ENCODE measurements at regions not wholly inside any gene's neighbourhood (a gene's known extent, or its start where the extent isn't known, plus 50 kb on each side); places are given as distances from the start of the nearest gene placed in this dataset.
A peak's percentile ranks its signal among the peaks of the same experiment; 100 is the strongest.
"Not testable (repeated sequence)": the region's sequence is repeated elsewhere in the genome, so short reads cannot be mapped to it uniquely, and the experiment has no call there.

GRCh38 chr13:44129418-44129817 lies 244.2 kb upstream of the SERP2 start:
- no peak for DNase-seq

DNA sequence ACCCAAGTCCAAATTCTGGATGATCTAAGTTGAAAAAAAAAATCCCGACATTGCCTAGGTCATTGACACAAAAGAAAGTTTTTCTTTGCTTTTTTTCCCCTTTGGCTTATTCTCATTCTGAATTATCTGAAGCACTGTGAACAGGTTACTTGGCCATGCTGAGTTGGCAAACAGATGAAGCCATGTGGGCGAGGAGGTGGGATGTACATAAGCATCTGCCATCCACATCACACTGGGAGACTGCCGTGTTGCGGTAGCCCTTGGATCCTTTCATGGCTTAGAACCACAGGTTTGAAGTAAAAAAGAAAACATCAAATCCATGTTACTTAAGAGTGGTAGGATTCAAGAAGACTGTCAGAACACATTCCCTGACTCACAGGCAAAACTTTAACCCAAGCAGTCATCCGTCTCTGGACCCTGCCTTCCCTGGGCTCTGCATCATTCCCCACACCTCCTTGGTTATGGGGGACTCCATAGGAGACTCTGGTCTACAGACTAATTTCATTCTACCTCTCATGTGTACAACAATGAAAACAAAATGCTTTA lies 242.5 kb upstream of the SERP2 start:
- DNase-seq = no peak

- DNase-seq = no peak
Measured at GRCh38 chr13:44132710-44133109, 240.9 kb upstream of the SERP2 start.

- DNase-seq = no peak
Measured at GRCh38 chr13:44133626-44134025, 240.0 kb upstream of the SERP2 start.

DNA sequence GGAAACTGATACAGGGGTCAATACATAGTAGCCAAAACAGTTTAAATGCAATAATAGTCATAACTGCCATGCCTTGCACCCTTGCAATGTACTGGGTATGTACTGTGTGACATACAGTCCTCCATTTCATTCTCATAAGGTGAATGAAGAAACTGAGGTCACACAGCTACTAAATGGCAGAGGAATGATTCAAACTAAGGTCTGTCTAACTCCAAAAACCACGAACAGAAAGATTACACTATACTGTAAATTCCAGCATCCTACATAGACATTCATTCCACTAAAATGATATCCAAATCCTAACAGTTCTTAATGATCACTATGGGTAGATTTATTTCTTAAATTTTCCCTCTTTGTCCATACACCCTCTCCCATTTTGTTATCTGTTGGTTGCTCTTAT lies 238.1 kb upstream of the SERP2 start:
- no peak for DNase-seq

GRCh38 chr13:44136696-44137268 lies 236.8 kb upstream of the SERP2 start:
- DNase-seq = no peak

- no peak for DNase-seq
Measured at GRCh38 chr13:44137466-44137865, 236.2 kb upstream of the SERP2 start.

DNA sequence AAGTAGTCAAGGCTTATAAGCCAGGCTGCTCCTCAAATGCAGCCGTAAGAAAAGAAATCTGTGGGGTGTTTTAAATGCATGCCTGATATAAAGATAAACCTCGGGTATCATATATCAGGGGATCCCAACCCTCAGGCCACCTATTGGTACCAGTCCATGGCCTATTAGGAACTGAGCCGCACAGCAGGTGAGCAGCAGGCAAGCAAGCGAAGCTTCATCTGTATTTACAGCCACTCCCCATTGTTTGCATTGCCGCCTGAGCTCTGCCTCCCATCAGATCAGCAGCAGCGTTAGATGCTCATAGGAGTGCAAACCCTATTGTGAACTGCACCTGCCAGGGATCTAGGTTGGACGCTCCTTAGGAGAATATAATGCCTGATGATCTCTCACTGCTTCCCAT lies 233.5 kb upstream of the SERP2 start:
- no peak for DNase-seq

DNA sequence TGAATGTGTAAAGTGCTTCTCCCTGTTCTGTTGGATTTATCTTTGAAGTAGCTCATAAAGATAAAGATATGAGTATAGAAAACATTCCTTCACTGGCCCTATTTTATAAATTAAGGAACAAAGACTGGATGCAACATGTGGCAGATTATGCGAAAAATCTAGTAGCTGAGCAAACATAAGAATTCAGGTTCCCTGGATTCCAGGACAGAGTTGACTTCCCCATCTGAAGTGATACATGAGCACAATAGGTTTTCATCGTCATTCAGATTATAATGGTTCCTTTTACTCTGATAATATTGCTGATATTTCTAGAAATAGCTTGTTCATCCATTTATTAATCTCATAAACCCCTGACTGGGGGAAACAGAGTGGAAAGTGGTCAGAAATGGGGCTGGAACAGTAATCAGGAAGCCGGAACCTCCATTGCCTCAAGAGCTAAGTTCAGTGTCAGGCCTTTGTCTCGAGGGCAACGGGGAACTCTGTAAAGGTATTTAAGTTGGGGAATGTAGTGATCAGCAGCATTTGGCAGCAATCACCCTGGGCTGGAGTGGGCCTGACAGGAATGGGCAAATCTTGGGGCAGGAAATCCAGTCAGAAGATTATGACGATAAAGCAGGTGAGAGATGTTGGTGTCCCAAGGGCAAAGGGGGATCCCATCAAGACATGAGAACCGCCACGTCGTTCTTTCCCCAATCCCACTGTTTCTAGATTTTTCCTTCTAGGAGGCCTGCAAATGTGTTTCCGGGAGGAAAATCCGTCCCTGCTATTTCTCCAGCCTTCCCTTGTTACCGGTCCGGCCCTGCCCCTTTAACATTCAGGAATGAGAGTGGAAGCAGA lies 232.5 kb upstream of the SERP2 start:
- no peak for DNase-seq

DNA sequence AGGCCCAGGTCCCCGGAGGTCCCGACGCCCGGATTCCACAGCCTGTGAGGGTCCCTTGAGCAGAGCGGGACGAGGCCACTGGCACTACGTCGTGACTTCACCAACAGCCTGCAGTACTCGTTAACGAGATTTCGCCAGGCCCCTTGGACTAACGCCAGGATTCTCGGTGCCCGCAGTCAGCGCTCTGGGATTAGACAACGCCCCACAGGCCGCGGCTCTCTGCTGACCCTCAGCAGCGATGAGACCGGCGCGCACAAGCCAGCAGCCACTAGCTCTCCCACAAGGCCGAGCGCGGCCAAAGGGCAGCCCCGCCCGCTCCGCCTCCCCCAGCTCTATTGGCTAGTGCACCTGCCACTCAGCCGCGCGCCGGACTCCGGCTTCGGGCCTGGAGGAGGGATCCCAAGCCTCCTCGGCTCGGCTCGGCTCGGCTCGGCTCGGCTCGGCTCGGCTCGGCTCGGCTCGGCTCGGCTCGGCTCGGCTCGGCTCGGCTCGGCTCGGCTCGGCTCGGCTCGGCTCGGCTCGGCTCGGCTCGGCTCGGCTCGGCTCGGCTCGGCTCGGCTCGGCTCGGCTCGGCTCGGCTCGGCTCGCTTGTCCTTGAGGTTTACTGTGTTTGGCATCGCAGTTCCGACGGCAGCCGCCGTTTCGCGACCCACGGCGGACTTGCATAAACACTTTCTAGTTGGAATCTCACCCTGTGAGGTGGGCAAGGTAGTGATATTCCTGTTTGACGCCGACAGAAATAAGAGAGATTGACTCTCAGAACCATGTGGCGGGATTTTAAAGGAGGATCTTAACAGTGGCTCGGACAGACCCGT lies 231.7 kb upstream of the SERP2 start:
- peak; percentile 93 for DNase-seq

DNA sequence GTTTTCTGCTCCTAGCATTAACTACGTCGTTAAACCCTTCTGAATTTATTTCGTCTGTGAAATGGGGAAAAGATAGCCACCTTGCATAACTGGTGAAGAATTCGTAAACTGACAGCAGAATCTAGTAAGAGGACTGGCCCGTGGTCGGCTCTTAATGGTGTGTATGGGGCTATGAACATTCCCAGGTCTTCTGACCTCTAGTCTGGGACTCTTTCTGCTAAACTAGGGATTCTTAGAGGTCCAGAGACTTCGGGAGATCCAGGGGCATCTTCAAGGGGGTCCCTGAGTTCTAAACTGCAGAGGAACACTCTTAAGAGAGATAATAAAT lies 231.1 kb upstream of the SERP2 start:
- DNase-seq = no peak

- peak; percentile 88 for DNase-seq
Measured at GRCh38 chr13:44142941-44143665, 230.5 kb upstream of the SERP2 start.

- no peak for DNase-seq
Measured at GRCh38 chr13:44146138-44146537, 227.5 kb upstream of the SERP2 start.

- no peak for DNase-seq
Measured at GRCh38 chr13:44147233-44147632, 226.4 kb upstream of the SERP2 start.

GRCh38 chr13:44147648-44148047 lies 226.0 kb upstream of the SERP2 start:
- DNase-seq = no peak

DNA sequence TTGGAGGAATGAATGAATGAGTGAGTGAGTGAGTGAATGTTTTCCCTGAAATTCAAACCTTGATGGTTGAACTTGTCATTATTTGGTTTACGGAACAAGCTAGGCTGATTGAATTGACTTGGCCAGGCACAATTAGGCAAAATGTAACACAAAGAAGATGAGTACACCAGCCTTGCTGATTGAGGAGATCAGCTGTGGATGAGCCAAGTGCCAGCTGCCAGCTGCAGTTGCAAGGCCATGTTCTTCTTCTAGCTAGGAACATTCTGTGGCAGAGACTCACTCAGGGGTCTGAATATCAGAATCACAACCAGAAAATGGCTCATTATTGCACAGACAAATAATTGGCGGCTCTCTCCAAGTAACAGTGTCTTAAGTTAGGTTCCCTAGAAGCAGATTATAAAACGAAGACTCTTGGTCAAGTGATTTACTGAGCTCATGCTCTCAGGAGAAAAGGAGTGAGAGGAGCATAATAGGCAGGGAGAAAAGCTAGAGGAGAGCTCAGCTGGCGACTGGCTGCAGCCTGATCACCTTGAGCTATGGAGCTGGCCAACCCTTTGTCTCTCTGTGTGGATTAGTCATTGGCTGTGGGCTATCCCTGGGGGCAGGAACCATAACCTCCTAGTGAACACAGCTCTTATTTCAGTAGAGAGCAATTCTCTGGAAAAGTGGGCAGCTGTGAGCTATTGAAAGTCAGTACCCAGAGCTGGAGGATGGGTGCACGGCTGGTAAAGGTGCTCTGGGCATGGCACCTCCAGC lies 225.3 kb upstream of the SERP2 start:
- DNase-seq = no peak

DNA sequence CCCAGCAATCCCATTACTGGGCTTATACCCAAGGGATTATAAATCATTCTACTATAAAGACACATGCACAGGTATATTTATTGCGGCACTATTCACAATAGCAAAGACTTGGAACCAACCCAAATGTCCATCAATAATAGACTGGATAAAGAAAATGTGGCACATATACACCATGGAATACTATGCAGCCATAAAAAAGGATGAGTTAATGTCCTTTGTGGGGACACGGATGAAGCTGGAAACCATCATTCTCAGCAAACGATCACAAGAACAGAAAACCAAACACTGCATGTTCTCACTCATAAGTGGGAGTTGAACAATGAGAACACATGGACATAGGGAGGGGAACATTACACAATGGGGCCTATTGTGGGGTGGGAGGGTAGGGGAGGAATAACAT lies 224.4 kb upstream of the SERP2 start:
- DNase-seq = not testable (repeated sequence)

DNA sequence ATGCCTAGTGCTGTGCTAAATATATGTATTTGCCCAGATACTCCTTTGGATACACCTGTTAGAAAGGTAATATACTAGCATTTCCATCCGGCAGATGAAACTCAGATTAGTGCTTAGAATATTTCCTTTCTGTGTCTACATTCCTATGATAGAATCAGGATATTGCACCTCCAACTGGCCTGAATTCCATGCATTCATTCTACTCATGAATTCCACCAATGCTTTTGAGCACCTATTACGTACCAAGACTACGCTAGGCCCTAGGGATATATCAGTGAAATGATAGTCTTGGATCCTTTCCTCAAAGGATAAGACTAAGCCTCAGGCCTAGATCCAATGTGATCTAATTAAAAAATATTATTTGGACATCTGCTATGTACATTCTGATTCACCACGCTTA lies 223.8 kb upstream of the SERP2 start:
- DNase-seq = no peak

DNA sequence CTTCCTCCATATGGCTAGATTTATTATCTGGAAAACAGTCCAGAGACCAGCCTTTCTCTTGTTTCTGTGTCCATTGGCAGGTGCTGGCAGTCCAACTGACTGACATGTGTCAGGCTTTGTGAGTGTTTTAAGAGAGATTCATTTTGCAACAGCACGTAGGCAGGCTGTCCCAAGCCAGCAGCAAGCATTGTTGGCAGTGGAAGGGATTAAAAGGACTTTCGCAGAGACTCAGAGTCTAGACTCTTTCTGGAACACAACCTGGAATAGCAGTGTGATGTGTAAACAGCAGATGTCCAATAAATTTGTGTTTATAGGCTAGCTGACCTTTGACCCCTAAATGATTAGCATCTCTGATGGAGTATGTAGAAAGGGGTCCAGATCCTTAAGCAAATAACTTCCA lies 222.2 kb upstream of the SERP2 start:
- no peak for DNase-seq

- DNase-seq = no peak
Measured at GRCh38 chr13:44153496-44153895, 220.1 kb upstream of the SERP2 start.

DNA sequence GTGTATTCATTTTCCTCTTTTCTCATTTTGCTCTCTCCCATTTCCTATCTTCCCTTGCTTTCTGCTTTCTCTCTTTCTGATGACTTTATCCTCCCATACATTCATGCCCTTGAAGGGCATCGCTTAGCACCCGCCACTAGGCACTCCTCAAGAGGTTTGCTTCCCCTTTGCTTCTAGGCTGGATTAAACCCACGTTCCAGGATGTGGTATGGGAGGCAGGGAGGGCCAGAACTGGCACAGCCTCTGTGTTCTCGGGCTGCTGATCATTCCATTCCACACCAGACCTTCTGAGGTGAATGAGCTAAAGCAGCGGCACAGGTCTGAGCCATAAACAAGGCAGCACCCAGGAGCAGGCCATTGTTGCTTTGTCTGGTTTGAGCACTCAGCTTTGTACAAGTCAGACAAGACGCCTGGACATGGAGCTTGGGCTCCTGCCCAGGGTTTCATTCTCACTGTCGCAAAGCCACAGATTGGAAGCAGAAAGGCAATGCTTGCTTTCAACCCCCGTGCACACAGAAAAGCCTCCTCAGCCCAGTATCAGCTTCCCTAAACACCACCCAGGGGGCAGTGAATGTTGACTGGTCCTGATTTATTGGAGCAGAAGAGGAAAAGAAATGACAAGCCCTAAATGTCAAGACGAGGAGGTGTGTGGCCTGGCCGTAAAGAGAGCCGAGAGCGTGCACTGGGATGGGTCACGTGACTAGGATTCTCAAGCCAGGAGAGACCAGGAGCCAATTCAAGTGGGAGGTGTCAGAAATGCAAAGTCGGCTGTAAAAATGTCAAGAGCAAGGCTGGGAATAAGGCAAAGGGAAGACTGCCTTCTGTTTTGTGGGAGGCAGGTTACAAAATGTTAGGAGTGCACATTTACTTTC lies 218.0 kb upstream of the SERP2 start:
- DNase-seq = no peak
